Small intestine (tissue), 7 donors: ENCODE measurements at regions not wholly inside any gene's neighbourhood (a gene's known extent, or its start where the extent isn't known, plus 50 kb on each side); places are given as distances from the start of the nearest gene placed in this dataset.

Experiments
- DNase-seq, 2 donors: peaks; one replicate each; pipeline versions ENCODE4 v3.0.0 to v3.0.0-alpha.2; 2013
- FAIRE-seq: peaks from 2 replicates; lab custom pipeline; 2012; peaks lifted over from hg19 to GRCh38; lab: Jason Lieb, UNC
- H3K27ac ChIP-seq, 3 donors: one replicate each; pipeline ENCODE4 v1.5.1; 2013; ENCODE audit warnings: low read length in 2 of 3, mild to moderate bottlenecking in 2 of 3, control low read depth in 1 of 3, inconsistent platforms in 1 of 3, low read depth in 1 of 3, moderate library complexity in 1 of 3
- H3K27me3 ChIP-seq, 3 donors: one replicate each; pipeline ENCODE4 v1.6.1; 2013; ENCODE audit warnings: low read length in 3 of 3, inconsistent platforms in 1 of 3; ENCODE audit not compliant: control insufficient read depth in 3 of 3, insufficient read depth in 3 of 3
- H3K36me3 ChIP-seq, 3 donors: one replicate each; pipeline ENCODE4 v1.6.1; 2013; ENCODE audit warnings: low read length in 3 of 3, inconsistent platforms in 1 of 3, low read depth in 1 of 3, mild to moderate bottlenecking in 1 of 3, moderate library complexity in 1 of 3; ENCODE audit not compliant: control insufficient read depth in 3 of 3, insufficient read depth in 2 of 3
- H3K4me1 ChIP-seq, 3 donors: one replicate each; pipeline ENCODE4 v1.6.1; 2013; ENCODE audit warnings: low read length in 2 of 3, inconsistent platforms in 1 of 3, low read depth in 1 of 3, mild to moderate bottlenecking in 1 of 3, moderate library complexity in 1 of 3; ENCODE audit not compliant: control insufficient read depth in 3 of 3, insufficient read depth in 2 of 3
- H3K4me3 ChIP-seq, 3 donors: one replicate each; pipeline ENCODE4 v1.5.1; 2013; ENCODE audit warnings: low read length in 3 of 3, control low read depth in 1 of 3, inconsistent platforms in 1 of 3, low read depth in 1 of 3, mild to moderate bottlenecking in 1 of 3, moderate library complexity in 1 of 3
- H3K9me3 ChIP-seq, 2 donors: one replicate each; pipeline ENCODE4 v1.6.1; 2013; ENCODE audit warnings: low read depth in 1 of 2, low read length in 1 of 2; ENCODE audit not compliant: control insufficient read depth in 2 of 2, insufficient read depth in 1 of 2
- WGBS, 3 donors: extraction: QIAGEN DNeasy Blood & Tissue Kit; methylation state at CpG; one replicate each; pipeline ENCODE4 v1.1.7; 2013; 5-methylcytosine and 5-hydroxymethylcytosine counted together
- donor health status: healthy with polysubstance abuse.
- donor health status: control.
- donor health status: control.
- donor health status: Bipolar disorder and iron deficiency.
- donor health status: healthy.

DNA sequence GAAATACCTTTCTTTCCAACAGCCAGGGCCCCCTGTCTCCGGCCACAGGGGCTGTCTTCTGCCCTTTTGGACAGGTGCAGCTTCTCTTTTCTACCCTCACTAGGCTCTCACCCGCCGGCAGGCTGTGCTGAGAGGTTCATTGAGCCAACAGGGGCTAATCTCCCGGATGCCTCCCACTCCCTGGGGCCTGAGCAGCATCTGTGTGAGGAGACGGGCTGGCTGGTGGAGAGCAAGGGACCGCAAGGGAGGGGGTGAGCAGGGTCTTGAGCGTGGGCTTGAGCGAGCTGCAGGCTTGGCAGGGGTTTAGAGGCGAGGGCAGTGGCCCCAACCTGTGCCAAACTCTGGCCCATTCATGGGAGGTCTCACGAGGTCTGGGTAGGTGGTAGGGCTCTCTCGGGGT lies 56.5 kb upstream of the CST7 start:
- no peak overlapping the region for H3K27ac ChIP-seq
- H3K36me3 ChIP-seq, result no peaks in the 10 kb centered on the region
- no peaks in the 10 kb centered on the region for H3K9me3 ChIP-seq
- H3K4me1 ChIP-seq, result no peaks in the 10 kb centered on the region
- no peaks in the 10 kb centered on the region for H3K27me3 ChIP-seq
- FAIRE-seq, result no peak
- no peak overlapping the region for H3K4me3 ChIP-seq
- no peak for DNase-seq
- 78 to 86% (median 80%) methylated on average over 11 of the region's 11 CpGs for WGBS, 3 donors

DNA sequence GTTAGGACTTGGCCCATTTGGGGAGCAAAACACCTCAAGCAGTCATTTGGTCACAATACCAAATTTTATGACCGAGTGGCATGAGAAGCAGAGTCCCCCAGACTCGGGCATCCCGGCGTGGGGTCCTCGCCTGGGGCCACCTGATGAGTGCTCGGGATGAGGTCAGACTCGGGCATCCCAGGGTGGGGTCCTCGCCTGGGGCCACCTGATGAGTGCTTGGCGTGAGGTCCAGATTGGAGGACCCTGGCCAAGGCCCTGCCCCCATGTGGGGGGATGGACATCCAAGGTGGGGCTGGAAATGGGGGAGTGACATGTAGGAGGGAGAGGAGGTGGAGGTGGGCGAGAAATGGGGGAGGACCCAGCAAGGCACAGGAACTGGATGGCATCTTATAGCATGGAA lies 56.1 kb upstream of the CST7 start:
- Histone ChIP-seq H3K27me3 (no peaks in the 10 kb centered on the region), H3K27ac (no peak overlapping the region), H3K36me3 (no peaks in the 10 kb centered on the region), H3K4me3 (no peak overlapping the region), H3K4me1 (no peaks in the 10 kb centered on the region), H3K9me3 (no peaks in the 10 kb centered on the region)
- DNase-seq (no peak), FAIRE-seq (no peak)
- WGBS, 3 donors, result 84 to 89% (median 88%) methylated on average over 10 of the region's 10 CpGs

DNA sequence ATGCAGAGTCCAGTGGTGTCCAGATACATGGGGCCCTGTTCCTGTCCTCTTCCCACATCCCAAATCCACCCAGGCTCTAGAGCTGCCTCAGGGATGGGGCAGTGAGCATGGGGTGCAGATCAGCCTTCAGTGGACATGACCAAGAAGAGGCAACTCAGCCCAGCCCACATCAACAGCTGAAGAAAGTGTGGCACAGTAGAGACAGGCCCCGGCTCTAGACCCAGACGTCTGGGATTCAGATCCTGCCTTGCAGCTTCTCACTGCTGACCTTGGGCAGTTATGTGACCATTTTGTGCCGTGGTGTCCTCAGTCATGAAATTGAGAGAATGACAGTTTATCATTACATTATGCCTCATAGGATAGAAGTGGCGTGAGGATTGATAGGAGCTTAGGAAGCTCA lies 54.6 kb upstream of the CST7 start:
- Histone ChIP-seq H3K9me3 (peaks cover 0 to 2% of the 10 kb centered on the region in 2 donors), H3K27me3 (no peaks in the 10 kb centered on the region), H3K4me1 (no peaks in the 10 kb centered on the region), H3K36me3 (no peaks in the 10 kb centered on the region), H3K27ac (no peak overlapping the region), H3K4me3 (no peak overlapping the region)
- DNase-seq (no peak), FAIRE-seq (no peak)
- 63 to 80% (median 78%) methylated on average over 4 of the region's 4 CpGs for WGBS, 3 donors

DNA sequence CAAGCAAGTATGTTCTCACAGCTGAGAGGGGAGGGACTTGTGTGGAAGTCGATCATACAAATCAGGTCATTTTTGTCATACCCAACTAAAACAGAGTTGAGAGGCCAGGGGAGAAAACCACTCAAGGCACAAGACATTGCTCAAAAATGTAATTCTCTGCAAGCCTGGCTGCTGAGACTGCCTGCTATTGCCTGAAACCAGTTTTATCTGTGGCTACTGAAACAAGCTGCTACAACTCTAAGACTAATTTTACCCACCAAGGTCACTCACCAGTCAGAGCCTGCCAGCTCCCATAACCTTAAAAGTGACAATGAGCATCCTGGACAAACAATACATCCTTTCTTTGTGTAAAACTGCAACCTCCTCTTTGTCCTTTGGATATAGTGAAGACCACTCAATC lies 54.1 kb upstream of the CST7 start:
- Histone ChIP-seq H3K27me3 (no peaks in the 10 kb centered on the region), H3K27ac (no peak overlapping the region), H3K4me3 (no peak overlapping the region), H3K9me3 (peaks cover 0 to 7% of the 10 kb centered on the region in 2 donors), H3K36me3 (no peaks in the 10 kb centered on the region), H3K4me1 (no peaks in the 10 kb centered on the region)
- WGBS, 3 donors, result 80 to 90% (median 88%) methylated on average over 1 of the region's 1 CpG
- DNase-seq, result no peak
- FAIRE-seq, result no peak

DNA sequence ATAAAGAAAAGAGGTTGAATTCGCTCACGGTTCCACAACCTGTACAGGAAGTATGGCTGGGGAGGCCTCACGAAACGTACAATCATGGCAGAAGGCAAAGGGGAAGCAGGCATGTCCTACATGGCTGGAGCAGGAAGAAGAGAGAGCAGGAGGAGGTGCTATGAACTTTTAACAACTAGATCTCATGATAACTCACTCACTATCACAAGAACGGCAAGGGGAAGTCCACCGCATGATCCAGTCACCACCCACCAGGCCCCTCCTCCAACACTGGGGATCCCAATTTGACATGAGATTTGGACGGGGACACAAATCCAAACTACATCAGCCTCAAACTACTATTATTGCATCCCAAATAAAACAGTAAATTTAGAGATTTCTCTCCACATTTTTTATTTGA lies 53.6 kb upstream of the CST7 start:
- 54 to 80% (median 76%) methylated on average over 7 of the region's 7 CpGs for WGBS, 3 donors
- Histone ChIP-seq H3K4me3 (no peak overlapping the region), H3K9me3 (peaks cover 0 to 11% of the 10 kb centered on the region in 2 donors), H3K4me1 (no peaks in the 10 kb centered on the region), H3K27me3 (no peaks in the 10 kb centered on the region), H3K27ac (no peak overlapping the region), H3K36me3 (no peaks in the 10 kb centered on the region)
- DNase-seq (no peak), FAIRE-seq (no peak)

DNA sequence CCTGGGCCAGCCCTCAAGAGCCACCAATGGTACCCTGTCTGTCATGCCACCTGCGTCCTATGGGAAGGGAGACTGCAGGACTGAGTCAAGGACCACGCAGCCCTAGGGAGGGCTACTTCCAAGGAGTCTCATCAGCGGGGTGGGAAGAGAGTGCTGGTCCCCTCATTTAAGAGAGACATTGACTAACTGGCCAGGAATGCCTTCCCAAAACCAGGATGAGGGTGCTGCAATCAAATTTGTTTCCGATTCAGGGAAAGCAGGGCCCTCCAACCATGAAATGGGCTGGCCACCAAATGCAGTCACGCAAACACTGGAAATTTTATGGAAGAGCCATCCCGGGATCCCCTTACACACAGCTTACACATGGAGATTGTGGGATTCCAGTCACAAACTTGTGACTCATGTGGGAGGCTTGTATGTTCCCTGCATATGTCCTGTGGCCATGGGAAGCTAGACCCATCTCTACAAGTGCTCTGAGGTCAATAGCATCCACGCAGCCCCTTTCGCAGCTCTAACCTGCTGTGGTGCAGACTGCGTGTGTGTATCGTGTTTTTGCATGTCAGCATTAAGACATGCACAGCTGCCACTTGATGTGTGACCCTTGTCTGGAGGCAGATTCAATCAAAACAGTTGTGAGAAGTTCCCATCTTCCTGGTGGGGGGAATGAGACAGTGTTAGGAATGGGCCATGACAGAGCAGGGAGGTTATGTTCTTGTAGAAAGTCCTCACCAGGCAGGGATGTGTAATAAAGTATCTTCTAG lies 53.0 kb upstream of the CST7 start:
- no peak overlapping the region for H3K27ac ChIP-seq
- WGBS, 3 donors, result 88 to 91% (median 90%) methylated on average over 10 of the region's 10 CpGs
- FAIRE-seq (no peak), DNase-seq (no peak)
- H3K9me3 ChIP-seq, result peaks cover 0 to 11% of the 10 kb centered on the region in 2 donors
- no peaks in the 10 kb centered on the region for H3K27me3 ChIP-seq
- no peaks in the 10 kb centered on the region for H3K36me3 ChIP-seq
- H3K4me1 ChIP-seq, result no peaks in the 10 kb centered on the region
- H3K4me3 ChIP-seq, result no peak overlapping the region

DNA sequence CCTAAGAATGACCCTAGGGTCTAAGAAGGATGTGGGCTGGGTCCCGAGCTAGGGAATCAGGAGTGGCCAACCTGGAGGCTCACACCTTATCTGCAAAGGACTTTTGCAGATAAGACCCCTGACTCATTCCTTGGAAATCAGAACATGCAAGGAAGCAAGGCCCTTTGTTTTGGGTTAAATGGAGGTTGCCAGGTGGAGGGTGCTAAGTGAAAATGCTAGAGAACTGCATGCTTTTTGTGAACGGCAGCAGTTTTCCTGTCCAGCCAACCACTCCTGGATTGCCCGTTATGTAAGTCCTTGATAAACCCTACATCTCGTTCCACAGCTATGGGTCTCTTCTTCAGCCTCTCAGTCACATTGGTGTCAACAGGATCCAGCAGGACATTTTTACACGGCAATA lies 52.1 kb upstream of the CST7 start:
- WGBS, 3 donors, result 52 to 67% (median 65%) methylated on average over 5 of the region's 5 CpGs
- DNase-seq (no peak), FAIRE-seq (no peak)
- H3K4me1 ChIP-seq, result no peaks in the 10 kb centered on the region
- no peaks in the 10 kb centered on the region for H3K36me3 ChIP-seq
- no peak overlapping the region for H3K27ac ChIP-seq
- no peak overlapping the region for H3K4me3 ChIP-seq
- no peaks in the 10 kb centered on the region for H3K27me3 ChIP-seq
- peaks cover 0 to 11% of the 10 kb centered on the region in 2 donors for H3K9me3 ChIP-seq

DNA sequence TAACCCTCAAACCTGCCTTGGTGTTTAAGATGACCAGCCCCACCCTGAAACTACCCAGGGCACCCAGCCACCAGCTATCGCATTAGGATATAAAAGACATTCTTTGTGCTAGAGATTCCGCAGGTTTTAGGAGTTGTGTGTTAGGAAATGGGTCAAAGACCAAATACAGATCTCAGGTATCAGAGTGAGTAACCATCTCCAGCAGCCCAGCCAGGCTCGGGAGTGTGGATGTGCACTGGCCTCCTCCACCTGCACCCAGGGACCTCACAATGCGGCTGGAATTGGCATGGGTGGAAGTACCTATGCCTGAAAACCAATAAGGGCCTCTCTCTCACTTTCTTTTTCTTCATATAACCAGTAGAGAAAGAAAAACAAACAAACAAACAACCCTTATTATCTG lies 51.1 kb upstream of the CST7 start:
- no peak for FAIRE-seq

DNA sequence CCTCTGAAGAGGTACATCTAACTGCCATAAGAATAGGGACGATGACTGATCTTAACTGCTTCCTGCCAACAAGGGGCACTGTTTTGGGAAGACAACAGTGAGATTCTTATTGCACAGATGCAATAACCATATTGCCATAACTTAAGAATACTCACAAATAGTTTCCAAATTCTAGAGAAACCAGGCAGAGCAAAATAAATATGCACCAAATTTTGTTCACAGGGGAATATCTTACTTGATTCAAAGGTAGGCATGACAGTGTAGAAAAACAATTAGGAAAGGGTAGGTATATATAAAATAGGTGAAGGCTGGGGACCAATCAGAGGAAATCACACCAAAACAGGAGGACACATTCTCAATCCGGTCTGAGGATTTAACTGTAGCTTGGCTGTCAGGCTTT lies 49.9 kb upstream of the CST7 start:
- FAIRE-seq (no peak), DNase-seq (no peak)
- Histone ChIP-seq H3K27ac (no peak overlapping the region), H3K4me3 (no peak overlapping the region), H3K9me3 (peaks cover 0 to 11% of the 10 kb centered on the region in 2 donors), H3K27me3 (no peaks in the 10 kb centered on the region), H3K36me3 (no peaks in the 10 kb centered on the region), H3K4me1 (no peaks in the 10 kb centered on the region)
- 83 to 97% (median 90%) methylated on average over 2 of the region's 2 CpGs for WGBS, 3 donors

More for the DNA sequence above, 51.1 kb upstream of the CST7 start:
- H3K4me1 ChIP-seq, result no peaks in the 10 kb centered on the region
- H3K9me3 ChIP-seq, result peaks cover 0 to 11% of the 10 kb centered on the region in 2 donors
- 64 to 83% (median 81%) methylated on average over 4 of the region's 4 CpGs for whole genome bisulfite sequencing, 3 donors
- no peaks in the 10 kb centered on the region for H3K36me3 ChIP-seq
- no peak for DNase-seq
- no peak overlapping the region for H3K27ac ChIP-seq
- no peak overlapping the region for H3K4me3 ChIP-seq
- H3K27me3 ChIP-seq, result no peaks in the 10 kb centered on the region
